ENCODE measurements at regions not wholly inside any gene's neighbourhood (a gene's known extent, or its start where the extent isn't known, plus 50 kb on each side); places are given as distances from the start of the nearest gene placed in this dataset.

- Histone ChIP-seq H3K27me3 (ENCODE audit: control insufficient read depth, insufficient read depth, low read length) (no peaks in the 10 kb centered on the region), H3K4me3 (ENCODE audit: low read depth, low read length) (no peak overlapping the region), H3K79me2 (no peaks in the 10 kb centered on the region), H3K9ac (no peak overlapping the region), H3K27ac (no peak overlapping the region), H2AFZ (no peak overlapping the region), H3K9me3 (ENCODE audit: control insufficient read depth, low read length) (no peaks in the 10 kb centered on the region), H3K4me2 (ENCODE audit: low read length) (no peak overlapping the region), H3K36me3 (ENCODE audit: control insufficient read depth, insufficient read depth, low read length) (no peaks in the 10 kb centered on the region), H3K4me1 (no peaks in the 10 kb centered on the region)
- TF ChIP-seq CTCF (IDR thresholded peaks at IDR 0.05) = peak; percentile 39
These were observed 148.0 kb upstream of the OSTN start for GRCh38 chr3:191051037-191051436.

GRCh38 chr3:191047930-191048329, 151.1 kb upstream of the OSTN start:
- H2AFZ ChIP-seq = no peak overlapping the region
- no peaks in the 10 kb centered on the region for H3K27me3 ChIP-seq (ENCODE audit: control insufficient read depth, insufficient read depth, low read length)
- TF ChIP-seq CTCF (IDR thresholded peaks at IDR 0.05) = no peak
- H3K9me3 ChIP-seq (ENCODE audit: control insufficient read depth, low read length) = no peaks in the 10 kb centered on the region
- H3K79me2 ChIP-seq = no peaks in the 10 kb centered on the region
- no peaks in the 10 kb centered on the region for H3K4me1 ChIP-seq
- H3K4me3 ChIP-seq (ENCODE audit: low read depth, low read length) = no peak overlapping the region
- H3K27ac ChIP-seq = no peak overlapping the region
- no peak overlapping the region for H3K9ac ChIP-seq
- H3K4me2 ChIP-seq (ENCODE audit: low read length) = no peak overlapping the region
- H3K36me3 ChIP-seq (ENCODE audit: control insufficient read depth, insufficient read depth, low read length) = no peaks in the 10 kb centered on the region

GRCh38 chr3:191030929-191031328, 168.1 kb upstream of the OSTN start:
- Histone ChIP-seq H3K4me3 (ENCODE audit: low read depth, low read length) (no peak overlapping the region), H3K36me3 (ENCODE audit: control insufficient read depth, insufficient read depth, low read length) (no peaks in the 10 kb centered on the region), H3K4me2 (ENCODE audit: low read length) (no peak overlapping the region), H3K79me2 (no peaks in the 10 kb centered on the region), H2AFZ (no peak overlapping the region), H3K4me1 (no peaks in the 10 kb centered on the region), H3K9ac (no peak overlapping the region), H3K9me3 (ENCODE audit: control insufficient read depth, low read length) (no peaks in the 10 kb centered on the region), H3K27me3 (ENCODE audit: control insufficient read depth, insufficient read depth, low read length) (no peaks in the 10 kb centered on the region), H3K27ac (no peak overlapping the region)
- no peak for TF ChIP-seq CTCF (IDR thresholded peaks at IDR 0.05)

GRCh38 chr3:191030491-191030890, 168.0 kb upstream of the GMNC start:
- Histone ChIP-seq H3K36me3 (ENCODE audit: control insufficient read depth, insufficient read depth, low read length) (no peaks in the 10 kb centered on the region), H3K79me2 (no peaks in the 10 kb centered on the region), H3K9ac (no peak overlapping the region), H2AFZ (no peak overlapping the region), H3K27ac (no peak overlapping the region), H3K4me3 (ENCODE audit: low read depth, low read length) (no peak overlapping the region), H3K27me3 (ENCODE audit: control insufficient read depth, insufficient read depth, low read length) (no peaks in the 10 kb centered on the region), H3K4me2 (ENCODE audit: low read length) (no peak overlapping the region), H3K9me3 (ENCODE audit: control insufficient read depth, low read length) (no peaks in the 10 kb centered on the region), H3K4me1 (no peaks in the 10 kb centered on the region)
- no peak for TF ChIP-seq CTCF (IDR thresholded peaks at IDR 0.05)

- Histone ChIP-seq H3K27me3 (ENCODE audit: control insufficient read depth, insufficient read depth, low read length) (no peaks in the 10 kb centered on the region), H3K27ac (no peak overlapping the region), H3K4me2 (ENCODE audit: low read length) (no peak overlapping the region), H3K79me2 (no peaks in the 10 kb centered on the region), H3K9me3 (ENCODE audit: control insufficient read depth, low read length) (no peaks in the 10 kb centered on the region), H2AFZ (no peak overlapping the region), H3K9ac (no peak overlapping the region), H3K4me3 (ENCODE audit: low read depth, low read length) (no peak overlapping the region), H3K4me1 (no peaks in the 10 kb centered on the region), H3K36me3 (ENCODE audit: control insufficient read depth, insufficient read depth, low read length) (no peaks in the 10 kb centered on the region)
- no peak for TF ChIP-seq CTCF (IDR thresholded peaks at IDR 0.05)
These were observed 164.3 kb upstream of the GMNC start for GRCh38 chr3:191026746-191027145.

Data from parathyroid adenoma (tissue), 2 donors.